GM12878 (cell line): ENCODE measurements at regions not wholly inside any gene's neighbourhood (a gene's known extent, or its start where the extent isn't known, plus 50 kb on each side); places are given as distances from the start of the nearest gene placed in this dataset.

Experiments used
- CHD1 ChIP-seq: IDR thresholded peaks from 2 replicates; pipeline ENCODE4 v1.6.1; 2012; ENCODE audit warnings: low read depth, low read length, improper control_type of control experiment
- FOS ChIP-seq: IDR thresholded peaks from 3 replicates; pipeline ENCODE4 v1.6.1; 2011; ENCODE audit warnings: borderline replicate concordance; ENCODE audit not compliant: insufficient read length; ENCODE audit errors: extremely low read depth
- POLR2AphosphoS5 ChIP-seq: IDR thresholded peaks from 2 replicates; pipeline ENCODE4 v1.6.1; 2011; ENCODE audit warnings: mild to moderate bottlenecking, low read length, inconsistent platforms
- RAD21 ChIP-seq: IDR thresholded peaks from 2 replicates; pipeline ENCODE4 v1.6.1; 2011; ENCODE audit warnings: mild to moderate bottlenecking, low read depth, low read length, moderate library complexity; ENCODE audit not compliant: insufficient read depth
- SMC3 ChIP-seq: IDR thresholded peaks from 2 replicates; pipeline ENCODE4 v1.6.1; 2011; ENCODE audit warnings: low read length, improper control_type of control experiment, borderline replicate concordance
- SP1 ChIP-seq: IDR thresholded peaks from one replicate; pipeline ENCODE4 v1.6.1; 2011; ENCODE audit warnings: low read depth, low read length
- TF ChIP-seq, protein P1 (sequence below): IDR thresholded peaks from 2 replicates; pipeline ENCODE4 v1.6.1; 2011; ENCODE audit warnings: borderline replicate concordance, low read depth, mild to moderate bottlenecking, moderate library complexity, mixed read lengths, low read length; ENCODE audit not compliant: insufficient read depth; ENCODE audit errors: extremely low read length
- TF ChIP-seq, protein P2 (sequence below): fragments of 450-650 bp; IDR thresholded peaks from 2 replicates; pipeline ENCODE4 v1.6.1; 2017; ENCODE audit warnings: mild to moderate bottlenecking
- TF ChIP-seq, protein P3 (sequence below): IDR thresholded peaks from 2 replicates; pipeline ENCODE4 v1.6.1; 2011; ENCODE audit warnings: low read depth, mild to moderate bottlenecking, low read length, moderate library complexity, borderline replicate concordance; ENCODE audit errors: extremely low read depth
- TF ChIP-seq, protein P4 (sequence below): IDR thresholded peaks from 2 replicates; pipeline ENCODE4 v1.6.1; 2012; ENCODE audit warnings: low read depth, low read length, improper control_type of control experiment

DNA sequence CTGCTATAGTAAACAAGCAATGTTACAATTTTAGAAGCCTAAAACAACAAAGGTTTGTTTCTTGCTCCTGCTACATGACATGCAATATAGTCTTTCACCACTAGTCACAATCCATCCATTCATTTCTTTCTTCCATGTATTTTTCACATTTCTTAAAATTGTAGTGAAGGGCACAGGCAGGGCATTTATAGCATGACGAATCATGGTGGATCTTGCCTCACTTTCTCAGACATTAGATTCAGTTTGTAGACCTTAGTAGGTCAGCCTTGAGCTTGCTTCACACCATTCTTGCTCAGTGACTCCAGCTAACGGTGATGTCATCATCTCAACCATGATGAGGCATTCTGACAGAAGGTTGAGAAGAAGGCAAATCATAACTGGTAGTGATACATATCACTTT, 546.8 kb downstream of the TBL1XR1 start:
- no peak for TF ChIP-seq FOS
- TF ChIP-seq, protein P1, sequence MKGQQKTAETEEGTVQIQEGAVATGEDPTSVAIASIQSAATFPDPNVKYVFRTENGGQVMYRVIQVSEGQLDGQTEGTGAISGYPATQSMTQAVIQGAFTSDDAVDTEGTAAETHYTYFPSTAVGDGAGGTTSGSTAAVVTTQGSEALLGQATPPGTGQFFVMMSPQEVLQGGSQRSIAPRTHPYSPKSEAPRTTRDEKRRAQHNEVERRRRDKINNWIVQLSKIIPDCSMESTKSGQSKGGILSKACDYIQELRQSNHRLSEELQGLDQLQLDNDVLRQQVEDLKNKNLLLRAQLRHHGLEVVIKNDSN: no peak
- no peak for TF ChIP-seq SMC3
- TF ChIP-seq, protein P2, sequence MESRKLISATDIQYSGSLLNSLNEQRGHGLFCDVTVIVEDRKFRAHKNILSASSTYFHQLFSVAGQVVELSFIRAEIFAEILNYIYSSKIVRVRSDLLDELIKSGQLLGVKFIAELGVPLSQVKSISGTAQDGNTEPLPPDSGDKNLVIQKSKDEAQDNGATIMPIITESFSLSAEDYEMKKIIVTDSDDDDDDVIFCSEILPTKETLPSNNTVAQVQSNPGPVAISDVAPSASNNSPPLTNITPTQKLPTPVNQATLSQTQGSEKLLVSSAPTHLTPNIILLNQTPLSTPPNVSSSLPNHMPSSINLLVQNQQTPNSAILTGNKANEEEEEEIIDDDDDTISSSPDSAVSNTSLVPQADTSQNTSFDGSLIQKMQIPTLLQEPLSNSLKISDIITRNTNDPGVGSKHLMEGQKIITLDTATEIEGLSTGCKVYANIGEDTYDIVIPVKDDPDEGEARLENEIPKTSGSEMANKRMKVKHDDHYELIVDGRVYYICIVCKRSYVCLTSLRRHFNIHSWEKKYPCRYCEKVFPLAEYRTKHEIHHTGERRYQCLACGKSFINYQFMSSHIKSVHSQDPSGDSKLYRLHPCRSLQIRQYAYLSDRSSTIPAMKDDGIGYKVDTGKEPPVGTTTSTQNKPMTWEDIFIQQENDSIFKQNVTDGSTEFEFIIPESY: no peak
- TF ChIP-seq SP1: no peak
- TF ChIP-seq RAD21: no peak
- TF ChIP-seq, protein P3, sequence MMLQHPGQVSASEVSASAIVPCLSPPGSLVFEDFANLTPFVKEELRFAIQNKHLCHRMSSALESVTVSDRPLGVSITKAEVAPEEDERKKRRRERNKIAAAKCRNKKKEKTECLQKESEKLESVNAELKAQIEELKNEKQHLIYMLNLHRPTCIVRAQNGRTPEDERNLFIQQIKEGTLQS: no peak
- no peak for TF ChIP-seq POLR2AphosphoS5
- TF ChIP-seq CHD1: no peak
- TF ChIP-seq, protein P4, sequence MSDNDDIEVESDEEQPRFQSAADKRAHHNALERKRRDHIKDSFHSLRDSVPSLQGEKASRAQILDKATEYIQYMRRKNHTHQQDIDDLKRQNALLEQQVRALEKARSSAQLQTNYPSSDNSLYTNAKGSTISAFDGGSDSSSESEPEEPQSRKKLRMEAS: no peak
